ENCODE measurements at regions not wholly inside any gene's neighbourhood (a gene's known extent, or its start where the extent isn't known, plus 50 kb on each side); places are given as distances from the start of the nearest gene placed in this dataset.

- TF ChIP-seq, protein P1, sequence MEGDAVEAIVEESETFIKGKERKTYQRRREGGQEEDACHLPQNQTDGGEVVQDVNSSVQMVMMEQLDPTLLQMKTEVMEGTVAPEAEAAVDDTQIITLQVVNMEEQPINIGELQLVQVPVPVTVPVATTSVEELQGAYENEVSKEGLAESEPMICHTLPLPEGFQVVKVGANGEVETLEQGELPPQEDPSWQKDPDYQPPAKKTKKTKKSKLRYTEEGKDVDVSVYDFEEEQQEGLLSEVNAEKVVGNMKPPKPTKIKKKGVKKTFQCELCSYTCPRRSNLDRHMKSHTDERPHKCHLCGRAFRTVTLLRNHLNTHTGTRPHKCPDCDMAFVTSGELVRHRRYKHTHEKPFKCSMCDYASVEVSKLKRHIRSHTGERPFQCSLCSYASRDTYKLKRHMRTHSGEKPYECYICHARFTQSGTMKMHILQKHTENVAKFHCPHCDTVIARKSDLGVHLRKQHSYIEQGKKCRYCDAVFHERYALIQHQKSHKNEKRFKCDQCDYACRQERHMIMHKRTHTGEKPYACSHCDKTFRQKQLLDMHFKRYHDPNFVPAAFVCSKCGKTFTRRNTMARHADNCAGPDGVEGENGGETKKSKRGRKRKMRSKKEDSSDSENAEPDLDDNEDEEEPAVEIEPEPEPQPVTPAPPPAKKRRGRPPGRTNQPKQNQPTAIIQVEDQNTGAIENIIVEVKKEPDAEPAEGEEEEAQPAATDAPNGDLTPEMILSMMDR (IDR thresholded peaks at IDR 0.05) = no peak
- no peak for TF ChIP-seq POLR2A (IDR thresholded peaks at IDR 0.05)
- Histone ChIP-seq H3K4me1 (no peaks in the 10 kb centered on the region), H3K27ac (no peak overlapping the region), H3K9me3 (no peaks in the 10 kb centered on the region), H3K27me3 (no peaks in the 10 kb centered on the region), H3K36me3 (no peaks in the 10 kb centered on the region), H3K4me3 (no peak overlapping the region)
- no peak for DNase-seq
Observed at GRCh38 chr4:36779601-36780000, 464.9 kb upstream of the NWD2 start.

DNA sequence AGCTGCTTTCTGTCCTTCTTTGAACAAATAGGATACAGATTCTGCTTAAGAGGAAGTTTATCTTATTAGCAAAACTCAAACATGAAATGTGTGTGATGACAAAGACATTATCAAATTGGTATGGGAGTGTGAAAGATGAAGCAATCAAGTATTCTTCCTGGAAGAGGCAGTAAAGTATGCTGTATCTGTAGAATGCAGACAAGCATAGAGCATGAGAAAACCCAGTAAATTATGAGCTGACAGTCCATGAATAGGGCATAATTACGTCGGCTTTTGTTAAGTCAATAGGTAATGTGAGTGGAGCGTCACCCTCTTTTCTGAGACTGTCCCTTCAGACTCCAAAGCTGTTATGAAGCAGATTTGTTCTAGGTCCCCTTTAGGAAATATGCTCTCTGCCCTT lies 458.6 kb upstream of the NWD2 start:
- H3K27ac ChIP-seq = no peak overlapping the region
- no peaks in the 10 kb centered on the region for H3K4me1 ChIP-seq
- H3K27me3 ChIP-seq = no peaks in the 10 kb centered on the region
- H3K9me3 ChIP-seq = no peaks in the 10 kb centered on the region
- no peak overlapping the region for H3K4me3 ChIP-seq
- H3K36me3 ChIP-seq = no peaks in the 10 kb centered on the region
- TF ChIP-seq, protein P1 (IDR thresholded peaks at IDR 0.05) = no peak
- no peak for TF ChIP-seq POLR2A (IDR thresholded peaks at IDR 0.05)
- no peak for DNase-seq

DNA sequence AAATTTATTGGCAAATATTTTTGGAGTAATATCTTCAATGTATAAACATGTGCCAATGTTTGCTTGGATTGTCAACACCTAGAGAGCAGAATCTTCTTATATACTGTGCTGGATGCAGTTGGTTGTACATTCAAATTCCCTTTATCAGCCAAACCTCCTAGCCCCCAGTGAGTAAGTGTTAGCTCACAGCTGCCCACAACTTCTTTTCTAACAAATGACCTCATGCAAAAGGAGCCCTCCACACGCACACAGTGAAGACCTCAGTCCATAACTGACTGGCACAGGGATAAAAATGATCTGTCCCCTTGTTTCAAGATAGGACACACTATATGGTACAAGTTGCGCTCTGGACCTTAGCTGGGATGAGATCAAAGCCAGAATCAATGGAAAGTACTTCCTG lies 458.0 kb upstream of the NWD2 start:
- Histone ChIP-seq H3K36me3 (no peaks in the 10 kb centered on the region), H3K4me3 (no peak overlapping the region), H3K27me3 (no peaks in the 10 kb centered on the region), H3K27ac (no peak overlapping the region), H3K9me3 (no peaks in the 10 kb centered on the region), H3K4me1 (no peaks in the 10 kb centered on the region)
- no peak for TF ChIP-seq POLR2A (IDR thresholded peaks at IDR 0.05)
- TF ChIP-seq, protein P1 (IDR thresholded peaks at IDR 0.05) = no peak
- DNase-seq = no peak

DNA sequence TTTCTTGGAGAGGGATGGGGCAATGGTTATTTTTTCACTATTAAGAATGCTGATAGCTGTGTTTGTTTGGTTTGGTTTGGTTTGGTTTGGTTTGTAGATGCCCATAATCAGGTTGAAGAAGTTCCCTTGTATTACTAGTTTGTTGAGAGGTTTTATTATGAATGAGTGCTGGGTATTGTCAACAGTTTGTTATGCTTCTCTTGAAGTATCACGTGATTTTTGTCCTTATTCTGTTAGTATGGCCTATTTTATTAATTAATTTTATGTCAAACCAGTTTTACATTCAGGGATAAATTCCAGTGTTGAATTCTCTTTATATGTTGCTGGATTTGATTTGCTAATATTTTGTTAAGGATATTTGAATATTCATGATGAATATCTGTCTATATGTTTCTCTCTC lies 449.8 kb upstream of the NWD2 start:
- no peak overlapping the region for H3K4me3 ChIP-seq
- no peak overlapping the region for H3K27ac ChIP-seq
- H3K9me3 ChIP-seq = no peaks in the 10 kb centered on the region
- H3K4me1 ChIP-seq = no peaks in the 10 kb centered on the region
- no peaks in the 10 kb centered on the region for H3K36me3 ChIP-seq
- H3K27me3 ChIP-seq = no peaks in the 10 kb centered on the region
- TF ChIP-seq, protein P1 (IDR thresholded peaks at IDR 0.05) = no peak
- TF ChIP-seq POLR2A (IDR thresholded peaks at IDR 0.05) = no peak
- no peak for DNase-seq

DNA sequence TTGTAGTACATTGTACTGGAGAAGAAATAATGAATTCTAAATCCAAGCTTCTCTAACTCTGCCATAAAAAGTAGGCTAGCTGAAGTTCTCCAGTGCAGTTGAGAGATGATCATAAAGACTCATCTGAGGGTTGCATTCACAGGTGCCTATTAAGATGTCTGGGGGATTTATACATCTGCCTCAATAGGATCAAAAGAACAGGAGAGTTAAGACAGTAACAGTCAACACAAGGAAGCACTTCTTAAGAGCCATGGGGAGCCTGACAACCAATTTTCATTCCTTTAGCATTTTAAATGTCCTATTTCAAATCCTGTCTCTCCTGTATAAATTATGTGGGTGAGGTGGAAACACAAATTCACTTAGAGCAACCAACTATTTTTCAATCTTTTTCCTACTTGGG lies 432.4 kb upstream of the NWD2 start:
- Histone ChIP-seq H3K36me3 (no peaks in the 10 kb centered on the region), H3K27me3 (no peaks in the 10 kb centered on the region), H3K4me1 (no peaks in the 10 kb centered on the region), H3K9me3 (no peaks in the 10 kb centered on the region), H3K27ac (no peak overlapping the region), H3K4me3 (no peak overlapping the region)
- TF ChIP-seq, protein P1 (IDR thresholded peaks at IDR 0.05) = no peak
- TF ChIP-seq POLR2A (IDR thresholded peaks at IDR 0.05) = no peak
- DNase-seq = no peak

DNA sequence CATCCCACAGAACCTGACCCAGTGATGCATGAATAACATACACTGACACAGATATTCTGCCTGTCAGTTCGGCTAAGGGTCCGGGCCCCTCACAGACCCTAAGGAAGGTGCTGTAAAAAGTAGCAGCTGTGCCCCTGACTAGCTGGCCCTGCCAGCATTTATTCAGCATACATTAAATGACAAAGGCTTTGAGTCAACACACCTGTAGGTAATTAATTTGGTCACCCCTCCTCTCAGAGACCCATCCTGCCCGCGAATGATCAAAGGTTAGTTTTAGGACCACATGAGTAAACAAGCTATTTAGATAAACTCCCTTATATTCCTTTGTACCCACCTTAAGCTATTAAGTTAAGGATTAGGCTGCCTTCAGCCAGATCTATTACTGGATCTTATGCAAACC lies 429.0 kb upstream of the NWD2 start:
- Histone ChIP-seq H3K4me1 (no peaks in the 10 kb centered on the region), H3K36me3 (no peaks in the 10 kb centered on the region), H3K4me3 (no peak overlapping the region), H3K27ac (no peak overlapping the region), H3K9me3 (no peaks in the 10 kb centered on the region), H3K27me3 (no peaks in the 10 kb centered on the region)
- TF ChIP-seq POLR2A (IDR thresholded peaks at IDR 0.05) = no peak
- TF ChIP-seq, protein P1 (IDR thresholded peaks at IDR 0.05) = no peak
- DNase-seq = no peak
